ENCODE measurements at regions not wholly inside any gene's neighbourhood (a gene's known extent, or its start where the extent isn't known, plus 50 kb on each side); places are given as distances from the start of the nearest gene placed in this dataset. TPM values are rescaled to one million over a fixed set of nuclear protein-coding genes. Genes with fewer than 3 reads are reported as not detected.

DNA sequence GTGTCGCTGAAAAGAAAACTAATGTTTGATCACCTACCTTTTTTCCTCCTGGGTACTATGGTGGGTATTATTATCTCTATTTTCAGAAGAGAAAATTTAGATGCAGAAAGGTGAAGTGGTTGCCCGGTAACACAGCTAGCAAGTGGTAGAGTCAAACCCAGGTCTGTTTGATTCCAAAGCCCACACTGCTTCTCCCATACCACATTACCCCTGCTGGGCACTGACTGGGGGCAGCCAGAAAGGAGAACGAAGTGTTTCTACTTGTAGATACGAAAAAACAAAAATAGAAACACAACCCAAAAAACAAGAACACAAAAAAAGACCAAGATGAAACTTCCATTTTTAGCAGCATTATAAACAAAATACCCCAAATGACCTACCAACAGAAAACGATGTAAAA, 142.2 kb downstream of the SLC41A2 start:
- no peak overlapping the region for H3K4me3 ChIP-seq (ENCODE audit: low read depth, low read length)
- no peak for DNase-seq (ENCODE audit: low read depth)
- TF ChIP-seq CTCF (IDR thresholded peaks at IDR 0.05; ENCODE audit: insufficient read depth, low read depth, low read length), result no peak

GRCh38 chr12:104814944-104815343, 143.1 kb downstream of the SLC41A2 start:
- no peak for DNase-seq (ENCODE audit: low read depth)
- no peak for TF ChIP-seq CTCF (IDR thresholded peaks at IDR 0.05; ENCODE audit: insufficient read depth, low read depth, low read length)
- no peak overlapping the region for H3K4me3 ChIP-seq (ENCODE audit: low read depth, low read length)

Small RNAs in the stretch of these regions (small RNA-seq; reads per million reads assigned to genes)
- gene RF00019, result not detected
